ENCODE measurements at regions not wholly inside any gene's neighbourhood (a gene's known extent, or its start where the extent isn't known, plus 50 kb on each side); places are given as distances from the start of the nearest gene placed in this dataset.

GRCh38 chr13:58083064-58083463 lies 451.5 kb downstream of the PCDH17 start:
- H3K4me1 ChIP-seq: no peaks in the 10 kb centered on the region
- WGBS, 2 donors: 92 to 95% methylated on average over 4 of the region's 4 CpGs
- no peak overlapping the region for H3K4me3 ChIP-seq
- intact Hi-C loops (cut with DNase I; ENCODE audit: low total_unique reads): no loop called here
- no peak overlapping the region for H3K27ac ChIP-seq
- H3K27me3 ChIP-seq: no peaks in the 10 kb centered on the region
- TF ChIP-seq CTCF (IDR thresholded peaks at IDR 0.05) (no peak), POLR2A (IDR thresholded peaks at IDR 0.05) (no peak)
- no peak for DNase-seq
- H3K9me3 ChIP-seq: no peaks in the 10 kb centered on the region
- no peaks in the 10 kb centered on the region for H3K36me3 ChIP-seq (ENCODE audit: low read depth, missing control alignments)

- no peak for DNase-seq
- no peaks in the 10 kb centered on the region for H3K4me1 ChIP-seq
- H3K9me3 ChIP-seq: no peaks in the 10 kb centered on the region
- H3K36me3 ChIP-seq (ENCODE audit: low read depth, missing control alignments): no peaks in the 10 kb centered on the region
- WGBS, 2 donors: 87 to 91% methylated on average over 2 of the region's 2 CpGs
- no peak overlapping the region for H3K27ac ChIP-seq
- intact Hi-C loops (cut with DNase I; ENCODE audit: low total_unique reads): no loop called here
- H3K27me3 ChIP-seq: no peaks in the 10 kb centered on the region
- no peak for TF ChIP-seq POLR2A (IDR thresholded peaks at IDR 0.05)
- no peak for TF ChIP-seq CTCF (IDR thresholded peaks at IDR 0.05)
- no peak overlapping the region for H3K4me3 ChIP-seq
Observed at GRCh38 chr13:58085274-58085673, 453.7 kb downstream of the PCDH17 start.

GRCh38 chr13:58085819-58086218 lies 454.3 kb downstream of the PCDH17 start:
- 82 to 98% methylated on average over 3 of the region's 3 CpGs for WGBS, 2 donors
- Histone ChIP-seq H3K9me3 (no peaks in the 10 kb centered on the region), H3K36me3 (ENCODE audit: low read depth, missing control alignments) (no peaks in the 10 kb centered on the region), H3K27me3 (no peaks in the 10 kb centered on the region), H3K4me3 (no peak overlapping the region), H3K4me1 (no peaks in the 10 kb centered on the region), H3K27ac (no peak overlapping the region)
- TF ChIP-seq POLR2A (IDR thresholded peaks at IDR 0.05) (no peak), CTCF (IDR thresholded peaks at IDR 0.05) (no peak)
- intact Hi-C loops (cut with DNase I; ENCODE audit: low total_unique reads): no loop called here
- DNase-seq: no peak

GRCh38 chr13:58087566-58087965 lies 456.0 kb downstream of the PCDH17 start:
- Histone ChIP-seq H3K27ac (no peak overlapping the region), H3K9me3 (no peaks in the 10 kb centered on the region), H3K4me3 (no peak overlapping the region), H3K36me3 (ENCODE audit: low read depth, missing control alignments) (no peaks in the 10 kb centered on the region), H3K4me1 (no peaks in the 10 kb centered on the region), H3K27me3 (no peaks in the 10 kb centered on the region)
- intact Hi-C loops (cut with DNase I; ENCODE audit: low total_unique reads): no loop called here
- TF ChIP-seq CTCF (IDR thresholded peaks at IDR 0.05): no peak
- TF ChIP-seq POLR2A (IDR thresholded peaks at IDR 0.05): no peak
- DNase-seq: no peak

- Histone ChIP-seq H3K36me3 (ENCODE audit: low read depth, missing control alignments) (no peaks in the 10 kb centered on the region), H3K9me3 (no peaks in the 10 kb centered on the region), H3K4me3 (no peak overlapping the region), H3K27ac (no peak overlapping the region), H3K27me3 (no peaks in the 10 kb centered on the region), H3K4me1 (no peaks in the 10 kb centered on the region)
- TF ChIP-seq POLR2A (IDR thresholded peaks at IDR 0.05) (no peak), CTCF (IDR thresholded peaks at IDR 0.05) (no peak)
- intact Hi-C loops (cut with DNase I; ENCODE audit: low total_unique reads): no loop called here
- DNase-seq: no peak
Observed at GRCh38 chr13:58093394-58093793, 461.9 kb downstream of the PCDH17 start.
